Fibroblast of skin of left quadriceps (primary cell): ENCODE measurements at regions not wholly inside any gene's neighbourhood (a gene's known extent, or its start where the extent isn't known, plus 50 kb on each side); places are given as distances from the start of the nearest gene placed in this dataset.

Source experiments
- DNase-seq, 2 experiments: peaks; one replicate each; pipeline ENCODE4 v3.0.0-alpha.2; 2013; ENCODE audit warnings: low read depth in 2 of 2

GRCh38 chr7:26458466-26459145, 166.9 kb downstream of the SNX10 start:
- DNase-seq: no peak

GRCh38 chr7:26459540-26460193, 168.0 kb downstream of the SNX10 start:
- no peak for DNase-seq

GRCh38 chr7:26460351-26461085, 168.9 kb downstream of the SNX10 start:
- DNase-seq: no peak

GRCh38 chr7:26461518-26461917, 169.9 kb downstream of the SNX10 start:
- DNase-seq: no peak

- DNase-seq: no peak
Measured at GRCh38 chr7:26466007-26466406, 174.3 kb downstream of the SNX10 start.

- no peak for DNase-seq
Measured at GRCh38 chr7:26467104-26467503, 175.4 kb downstream of the SNX10 start.

GRCh38 chr7:26467541-26467940, 175.9 kb downstream of the SNX10 start:
- DNase-seq: no peak

GRCh38 chr7:26468625-26469024, 177.0 kb downstream of the SNX10 start:
- DNase-seq: no peak

- DNase-seq: no peak
Measured at GRCh38 chr7:26469188-26469587, 177.5 kb downstream of the SNX10 start.

GRCh38 chr7:26470691-26471090, 179.0 kb downstream of the SNX10 start:
- no peak for DNase-seq

GRCh38 chr7:26471306-26472075, 179.8 kb downstream of the SNX10 start:
- DNase-seq: no peak

- no peak for DNase-seq
Measured at GRCh38 chr7:26472971-26473370, 181.3 kb downstream of the SNX10 start.

- DNase-seq: no peak
Measured at GRCh38 chr7:26476271-26476670, 184.6 kb downstream of the SNX10 start.

- DNase-seq: no peak
Measured at GRCh38 chr7:26477381-26477990, 185.8 kb downstream of the SNX10 start.

- DNase-seq: no peak
Measured at GRCh38 chr7:26478550-26478949, 186.9 kb downstream of the SNX10 start.

- DNase-seq: no peak
Measured at GRCh38 chr7:26479581-26479980, 187.9 kb downstream of the SNX10 start.

- no peak for DNase-seq
Measured at GRCh38 chr7:26480156-26480555, 188.5 kb downstream of the SNX10 start.

GRCh38 chr7:26482927-26483326, 191.3 kb downstream of the SNX10 start:
- no peak for DNase-seq

- no peak for DNase-seq
Measured at GRCh38 chr7:26483843-26484242, 192.2 kb downstream of the SNX10 start.

GRCh38 chr7:26485367-26485934, 193.8 kb downstream of the SNX10 start:
- peak; percentile 3 to 9 for DNase-seq

GRCh38 chr7:26486153-26486552, 194.5 kb downstream of the SNX10 start:
- no peak for DNase-seq
